GM18508 (cell line): ENCODE measurements at regions not wholly inside any gene's neighbourhood (a gene's known extent, or its start where the extent isn't known, plus 50 kb on each side); places are given as distances from the start of the nearest gene placed in this dataset.
"Not testable (repeated sequence)": the region's sequence is repeated elsewhere in the genome, so short reads cannot be mapped to it uniquely, and the experiment has no call there.

Source experiments
- ATAC-seq: cut with Tn5 transposase; IDR thresholded peaks from one replicate; pipeline ENCODE4 v1.9.1; 2021; ENCODE audit warnings: moderate number of reproducible peaks; ENCODE audit not compliant: insufficient read depth, unreplicated experiment

DNA sequence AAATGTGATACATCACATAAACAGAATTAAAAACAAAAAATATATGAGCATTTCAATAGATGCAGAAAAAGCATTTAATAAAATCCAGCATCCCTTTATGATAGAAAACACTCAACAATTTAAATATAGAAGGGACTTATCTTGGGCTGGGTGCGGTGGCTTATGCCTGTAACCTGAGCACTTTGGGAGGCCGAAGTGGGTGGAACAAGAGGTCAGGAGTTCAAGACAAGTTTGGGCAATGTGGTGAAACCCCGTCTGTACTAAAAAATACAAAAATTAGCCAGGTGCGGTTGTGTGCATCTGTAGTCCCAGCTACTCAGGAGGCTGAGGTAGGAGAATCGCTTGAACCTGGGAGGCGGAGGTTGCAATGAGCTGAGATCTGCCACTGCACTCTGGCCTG is 409.1 kb downstream of the ICE1 start:
- not testable (repeated sequence) for ATAC-seq

GRCh38 chr5:5828619-5829018 is 406.1 kb downstream of the ICE1 start:
- no peak for ATAC-seq

- no peak for ATAC-seq
These were observed 404.4 kb downstream of the ICE1 start for GRCh38 chr5:5826911-5827310.

DNA sequence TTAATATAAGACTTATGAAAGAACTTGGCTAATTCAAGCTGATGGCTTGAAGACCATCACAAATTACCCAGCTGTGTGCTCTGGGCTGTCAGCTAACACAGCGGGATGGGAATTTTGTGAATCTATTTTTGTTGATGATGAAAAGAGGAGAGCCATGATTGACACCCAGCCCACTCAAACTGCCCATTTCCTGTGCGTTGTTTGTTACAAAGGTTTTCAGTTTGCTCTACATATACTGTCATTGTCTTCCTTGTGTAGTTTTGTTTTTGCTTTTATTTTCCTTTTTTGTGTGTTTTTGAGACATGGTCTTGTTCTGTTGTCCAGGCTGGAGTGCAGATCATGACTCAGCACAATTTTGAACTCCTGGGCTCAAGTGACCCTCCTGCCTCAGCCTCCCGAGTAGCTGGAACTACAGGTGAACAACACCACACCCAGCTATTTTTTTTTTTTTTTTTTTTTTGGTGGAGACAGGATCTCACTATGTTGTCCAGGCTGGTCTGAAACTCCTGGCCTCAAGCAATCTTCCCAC is 400.3 kb downstream of the ICE1 start:
- no peak for ATAC-seq

- no peak for ATAC-seq
These were observed 394.5 kb downstream of the ICE1 start for GRCh38 chr5:5816960-5817359.

DNA sequence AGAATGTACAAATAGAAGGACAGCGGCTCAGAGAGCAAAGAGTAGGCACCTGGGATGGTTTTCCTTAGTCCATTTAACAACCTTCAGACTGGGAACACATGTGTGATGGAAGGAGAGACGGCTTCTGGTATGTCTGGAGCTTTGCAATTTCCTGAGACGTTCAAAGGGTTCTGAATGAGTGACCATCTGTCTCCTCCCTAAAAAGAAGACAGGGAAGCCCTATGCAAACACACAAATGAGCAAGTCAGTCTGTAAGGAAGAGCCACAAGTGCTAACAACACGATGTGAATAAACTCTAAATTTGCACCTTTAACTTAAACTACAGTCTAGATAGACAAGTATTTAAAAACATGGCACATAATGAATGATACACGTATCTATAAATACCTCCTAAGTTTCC is 391.0 kb downstream of the ICE1 start:
- no peak for ATAC-seq

DNA sequence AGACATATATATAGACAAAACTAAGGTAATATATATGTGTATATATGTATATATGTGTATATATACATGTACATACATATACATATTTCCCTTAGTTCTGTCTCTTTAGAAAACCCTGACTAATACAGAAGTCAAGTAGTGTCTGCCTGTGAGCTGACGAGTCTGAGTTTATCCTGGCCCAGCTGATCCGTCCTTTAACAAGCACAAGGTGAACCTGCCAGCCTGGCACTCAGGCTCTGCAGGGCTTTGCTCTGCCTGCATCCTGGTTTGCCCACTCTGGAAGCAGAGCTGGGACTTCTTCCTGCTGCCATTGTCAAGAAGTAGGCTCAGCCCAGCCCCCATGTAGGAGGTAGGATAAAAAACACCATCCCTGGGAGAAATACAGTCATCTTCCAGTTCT is 388.0 kb downstream of the ICE1 start:
- ATAC-seq = no peak

DNA sequence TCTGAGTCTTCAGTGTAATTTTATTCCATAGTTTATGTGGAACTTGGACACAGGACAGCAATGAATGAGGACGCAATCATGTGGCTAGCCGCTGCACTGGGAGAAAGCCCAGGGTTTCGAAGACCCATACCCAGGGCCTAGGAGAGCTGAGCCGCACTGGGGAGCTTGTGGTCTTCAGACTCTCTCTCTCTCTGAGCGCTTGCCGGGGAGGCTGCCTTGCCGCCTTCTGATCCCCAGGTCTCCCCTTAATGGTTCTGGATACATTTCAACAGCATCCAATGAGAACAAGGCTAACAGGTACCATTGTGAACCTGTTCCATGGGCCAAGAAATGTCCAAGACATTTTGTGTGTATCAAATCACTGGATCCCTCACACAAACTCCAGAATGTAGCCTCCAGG is 383.4 kb downstream of the ICE1 start:
- ATAC-seq = no peak

DNA sequence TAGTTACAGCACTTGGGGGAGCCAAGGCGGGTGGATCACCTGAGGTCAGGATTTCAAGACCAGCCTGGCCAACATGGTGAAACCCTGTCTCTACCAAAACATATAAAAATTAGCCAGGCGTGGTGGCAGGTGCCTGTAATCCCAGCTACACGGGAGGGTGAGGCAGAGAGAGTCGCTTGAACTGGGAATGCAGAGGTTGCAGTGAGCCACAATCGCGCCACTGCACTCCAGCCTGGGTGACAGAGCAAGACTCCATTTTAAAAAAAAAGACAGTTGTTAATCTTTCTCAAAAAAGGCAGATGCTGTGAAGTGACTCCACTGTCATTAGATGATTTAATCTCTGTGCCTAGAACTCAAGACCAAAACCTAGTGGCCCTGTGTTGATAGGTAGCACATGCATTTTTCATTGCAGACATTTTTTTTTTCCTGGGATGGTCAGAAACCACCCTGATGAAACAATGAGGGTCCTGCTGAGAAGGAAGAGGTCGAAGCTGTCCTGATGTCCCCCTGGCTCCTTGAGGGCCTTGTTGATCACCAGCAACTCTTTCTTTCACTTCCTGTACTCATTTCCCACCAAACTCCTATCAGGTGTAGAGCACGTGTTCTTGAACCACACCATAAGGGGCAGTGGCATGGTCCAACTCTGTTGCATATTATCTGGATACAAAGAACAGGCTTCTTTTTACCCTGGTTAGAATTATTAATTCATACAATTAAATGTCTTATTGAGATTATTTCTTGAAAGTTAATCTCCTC is 382.2 kb downstream of the ICE1 start:
- no peak for ATAC-seq

DNA sequence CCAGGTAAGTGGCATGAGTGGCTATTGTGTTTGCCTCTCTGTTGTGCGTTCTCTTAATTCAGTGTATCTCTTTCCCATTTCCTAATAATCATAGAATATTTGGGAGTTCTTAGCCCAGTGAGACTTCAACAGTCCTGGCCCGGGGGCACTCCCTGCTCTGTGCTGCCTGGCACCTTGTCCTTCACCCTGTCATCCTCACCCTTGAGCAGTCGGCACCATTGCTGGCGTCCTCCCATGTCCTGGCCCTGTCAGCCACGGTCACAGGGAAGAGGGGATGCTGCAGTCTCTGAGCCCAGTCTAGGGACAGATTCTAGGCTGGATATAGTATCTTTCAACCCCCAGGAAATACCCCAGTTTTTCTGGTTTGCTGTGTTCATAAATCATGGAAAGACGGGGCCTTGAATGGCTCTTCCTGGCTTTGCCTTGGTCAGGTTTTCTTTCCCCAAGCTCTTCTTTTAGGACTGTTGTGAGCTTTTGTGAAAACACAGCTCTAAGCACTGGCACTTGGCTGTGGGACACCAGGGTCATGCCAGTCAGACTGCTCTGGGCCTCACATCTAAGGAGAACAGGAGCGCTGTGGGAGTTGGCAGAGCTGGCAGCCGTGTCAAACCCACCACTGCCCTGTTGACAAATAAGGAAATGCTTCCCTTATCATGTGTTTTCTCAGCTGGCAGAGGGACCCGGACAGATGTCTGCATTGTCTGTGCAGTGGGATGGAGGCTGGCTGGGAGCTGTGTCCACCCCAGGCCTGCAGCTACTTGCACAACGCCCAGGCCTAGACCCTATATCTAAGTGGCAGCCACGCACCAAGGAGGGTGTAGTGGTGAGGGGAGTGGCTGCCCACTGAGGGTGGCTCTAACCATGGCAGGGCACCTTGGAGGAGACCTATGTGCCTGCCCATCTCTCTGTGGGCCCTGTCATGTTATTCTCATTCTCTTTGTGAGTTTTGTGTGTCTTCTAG is 378.6 kb downstream of the ICE1 start:
- no peak for ATAC-seq

- ATAC-seq = no peak
These were observed 377.3 kb downstream of the ICE1 start for GRCh38 chr5:5799826-5800225.

- ATAC-seq = no peak
These were observed 376.8 kb downstream of the ICE1 start for GRCh38 chr5:5799229-5799628.

DNA sequence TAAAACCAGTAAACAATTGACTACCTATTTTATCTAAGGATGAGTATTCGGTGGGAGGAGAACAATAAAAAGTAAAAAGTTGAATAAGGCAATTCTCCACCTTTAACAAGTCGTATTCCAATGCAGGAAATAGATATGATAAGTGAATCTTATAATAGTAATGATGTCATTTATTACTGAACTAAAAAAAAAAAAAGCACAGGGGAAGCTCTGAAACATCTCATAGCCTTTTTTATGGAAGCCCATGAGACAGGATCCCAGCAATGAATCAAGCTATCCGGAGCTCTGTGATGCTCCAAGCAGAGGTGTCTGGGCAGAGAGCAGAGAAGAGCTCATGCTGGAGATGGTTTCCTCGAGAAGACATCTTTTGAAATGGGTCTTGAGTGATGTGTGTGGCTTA is 376.0 kb downstream of the ICE1 start:
- ATAC-seq = no peak

- ATAC-seq = no peak
These were observed 375.6 kb downstream of the ICE1 start for GRCh38 chr5:5798041-5798440.

DNA sequence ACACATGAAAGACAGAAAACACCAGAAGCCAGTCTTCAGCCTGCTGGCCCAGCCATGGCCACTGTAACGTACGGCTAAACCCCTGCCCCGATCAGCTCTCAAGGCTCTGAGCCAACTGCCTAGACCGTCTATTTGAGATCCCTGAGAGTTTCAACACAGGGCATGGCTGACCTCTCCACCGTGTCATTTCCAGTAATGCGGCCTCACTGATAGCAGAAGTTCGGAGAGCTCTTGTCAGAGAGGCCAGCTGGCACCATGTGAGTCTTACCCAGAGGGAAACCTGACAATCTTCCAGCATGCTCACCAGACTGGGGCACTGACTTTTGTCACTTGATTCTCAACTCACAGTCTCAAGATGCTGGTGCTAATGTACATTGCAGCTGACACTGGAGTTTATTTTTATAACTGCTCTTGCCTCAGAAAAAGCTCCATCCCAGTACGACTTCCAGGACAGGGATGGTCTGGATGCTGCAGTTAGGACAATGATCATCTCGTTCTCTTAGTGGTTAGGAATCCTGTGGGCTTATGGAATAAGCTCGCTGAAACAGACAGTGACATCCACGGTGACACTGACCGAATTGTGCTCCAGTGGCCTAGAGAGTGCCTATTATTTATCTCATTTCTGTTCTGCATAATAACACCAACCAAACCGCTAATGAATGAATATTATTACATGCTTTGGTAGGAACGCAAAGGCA is 372.7 kb downstream of the ICE1 start:
- ATAC-seq = no peak

DNA sequence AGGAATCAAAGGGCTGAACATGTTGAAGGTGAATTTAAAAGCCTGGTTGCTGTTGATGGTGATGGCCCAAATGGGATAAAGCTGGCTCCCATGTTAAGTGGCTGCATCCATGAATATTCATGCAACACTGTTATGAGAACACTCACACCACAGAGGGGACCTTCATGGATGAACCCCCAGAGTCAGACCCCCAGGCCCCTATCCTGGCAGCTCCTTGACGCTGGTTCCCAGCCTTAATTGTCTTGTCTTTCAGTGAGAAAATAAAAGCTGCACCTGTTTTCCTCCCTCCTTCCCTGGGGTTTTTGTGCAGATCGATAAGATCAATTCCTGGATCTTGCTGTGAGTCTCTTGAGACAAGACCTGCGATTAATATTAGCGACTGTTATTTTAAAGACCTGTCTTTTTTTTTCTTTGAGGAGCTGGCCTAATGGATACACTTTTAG is 371.7 kb downstream of the ICE1 start:
- no peak for ATAC-seq

- ATAC-seq = no peak
These were observed 371.0 kb downstream of the ICE1 start for GRCh38 chr5:5793242-5794117.

DNA sequence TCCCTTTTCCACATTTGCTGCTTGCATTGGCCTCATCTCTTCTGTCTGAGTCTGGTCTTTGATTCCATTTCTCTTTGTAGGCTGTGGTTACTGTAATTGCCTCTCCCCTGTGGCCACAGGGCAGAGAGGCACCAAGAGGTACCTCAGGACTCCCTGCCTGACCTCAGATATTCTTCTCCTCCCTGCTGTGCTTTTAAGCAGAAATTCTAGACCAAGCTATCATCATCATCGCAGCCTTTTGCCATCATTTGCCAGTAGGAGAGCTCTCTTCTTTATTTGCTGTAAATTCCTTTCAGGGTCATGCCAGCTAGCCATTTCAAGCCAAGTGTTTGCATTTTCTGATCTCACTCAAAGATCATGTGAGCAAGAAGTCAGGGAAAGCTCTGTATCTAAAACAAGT is 369.6 kb downstream of the ICE1 start:
- no peak for ATAC-seq

DNA sequence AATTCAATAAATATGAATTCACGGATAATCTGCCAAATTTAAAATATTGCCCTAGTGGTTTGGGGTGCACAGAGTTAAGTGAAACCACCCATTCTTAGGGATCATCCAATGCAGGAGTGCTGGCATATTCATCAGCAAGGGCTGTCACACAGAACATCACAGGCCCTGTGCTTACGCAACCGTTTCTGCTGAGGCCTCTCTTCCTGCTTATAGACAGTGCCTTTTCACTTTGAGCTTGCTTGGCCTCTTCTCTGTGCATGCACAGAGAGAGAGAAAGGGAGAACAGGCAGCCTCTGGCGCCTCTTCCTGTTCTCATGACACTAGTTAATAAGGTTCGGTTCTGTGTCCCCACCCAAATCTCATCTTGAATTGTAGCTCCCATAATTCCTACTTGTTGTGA is 366.3 kb downstream of the ICE1 start:
- no peak for ATAC-seq

DNA sequence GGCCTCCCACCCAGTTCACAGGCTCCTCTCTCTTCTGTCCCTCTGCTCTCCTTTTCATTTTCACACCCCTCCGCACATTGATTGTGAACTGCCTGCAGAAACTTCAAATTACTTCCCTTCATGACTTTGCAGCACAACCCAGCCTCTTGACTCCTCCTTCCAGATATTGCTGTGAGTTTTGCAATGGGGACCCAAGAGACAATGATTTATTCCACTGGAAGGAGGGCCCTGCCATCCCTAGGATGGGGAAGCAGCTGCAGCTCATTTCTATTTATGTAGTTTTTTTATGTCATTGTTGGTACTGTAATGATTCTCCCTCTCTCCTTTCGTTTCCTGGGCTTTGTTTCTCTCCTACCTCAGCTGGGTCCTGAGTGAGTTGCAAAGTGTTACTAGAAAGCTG is 364.9 kb downstream of the ICE1 start:
- ATAC-seq = no peak
